Mammary epithelial cell (primary cell): ENCODE measurements at regions not wholly inside any gene's neighbourhood (a gene's known extent, or its start where the extent isn't known, plus 50 kb on each side); places are given as distances from the start of the nearest gene placed in this dataset.

ENCODE experiments used
- EZH2 ChIP-seq: IDR thresholded peaks from 2 replicates; pipeline ENCODE4 v1.6.1; 2012; ENCODE audit warnings: low read length, inconsistent platforms, borderline replicate concordance
- TF ChIP-seq, protein P1 (sequence below), 2 donors: IDR thresholded peaks in 1 of 2; conservative IDR thresholded peaks in 1 of 2; 2 replicates each; pipeline ENCODE4 v1.5.1; 2011 to 2012; ENCODE audit warnings: inconsistent platforms in 2 of 2, low read length in 2 of 2, mild to moderate bottlenecking in 2 of 2, control low read depth in 1 of 2, low read depth in 1 of 2; ENCODE audit not compliant: insufficient read depth in 1 of 2; ENCODE audit errors: extremely low read depth in 1 of 2

DNA sequence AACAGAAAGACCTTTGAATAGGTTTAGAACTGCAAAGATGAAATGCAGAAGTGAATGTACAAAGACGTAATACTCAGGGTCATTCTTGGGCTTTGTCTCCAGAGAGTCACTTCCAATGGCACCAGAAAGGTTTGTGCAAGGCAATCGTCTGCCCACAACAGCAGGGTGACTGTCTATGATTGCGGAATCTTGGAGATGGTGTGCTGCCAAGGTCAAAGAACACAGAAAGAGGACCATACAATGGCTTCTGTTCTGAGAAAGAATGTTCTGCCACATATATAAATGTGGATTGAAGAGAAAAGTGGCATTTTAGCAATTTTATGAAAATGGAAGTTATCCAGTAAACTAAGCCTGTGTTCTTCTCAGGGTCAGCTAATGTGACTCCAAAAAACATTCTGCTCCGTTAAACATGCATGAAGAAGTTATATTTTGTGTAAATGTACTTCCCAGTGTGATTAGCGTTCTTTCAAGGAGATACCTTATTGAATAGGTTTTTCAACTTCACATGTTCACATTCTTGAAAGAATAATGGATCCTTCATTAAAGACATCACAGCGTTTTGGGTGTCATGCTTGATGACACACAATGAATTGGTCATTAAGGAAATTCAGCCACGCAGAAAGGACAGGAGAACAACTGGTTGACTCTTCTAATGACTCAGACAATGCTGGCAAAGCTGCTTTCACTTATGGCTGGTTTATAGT, 73.4 kb upstream of the CDH6 start:
- TF ChIP-seq, protein P1, sequence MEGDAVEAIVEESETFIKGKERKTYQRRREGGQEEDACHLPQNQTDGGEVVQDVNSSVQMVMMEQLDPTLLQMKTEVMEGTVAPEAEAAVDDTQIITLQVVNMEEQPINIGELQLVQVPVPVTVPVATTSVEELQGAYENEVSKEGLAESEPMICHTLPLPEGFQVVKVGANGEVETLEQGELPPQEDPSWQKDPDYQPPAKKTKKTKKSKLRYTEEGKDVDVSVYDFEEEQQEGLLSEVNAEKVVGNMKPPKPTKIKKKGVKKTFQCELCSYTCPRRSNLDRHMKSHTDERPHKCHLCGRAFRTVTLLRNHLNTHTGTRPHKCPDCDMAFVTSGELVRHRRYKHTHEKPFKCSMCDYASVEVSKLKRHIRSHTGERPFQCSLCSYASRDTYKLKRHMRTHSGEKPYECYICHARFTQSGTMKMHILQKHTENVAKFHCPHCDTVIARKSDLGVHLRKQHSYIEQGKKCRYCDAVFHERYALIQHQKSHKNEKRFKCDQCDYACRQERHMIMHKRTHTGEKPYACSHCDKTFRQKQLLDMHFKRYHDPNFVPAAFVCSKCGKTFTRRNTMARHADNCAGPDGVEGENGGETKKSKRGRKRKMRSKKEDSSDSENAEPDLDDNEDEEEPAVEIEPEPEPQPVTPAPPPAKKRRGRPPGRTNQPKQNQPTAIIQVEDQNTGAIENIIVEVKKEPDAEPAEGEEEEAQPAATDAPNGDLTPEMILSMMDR (conservative IDR thresholded peaks at IDR 0.05 in 1 of 2, IDR thresholded peaks at IDR 0.05 in 1 of 2; ENCODE audit: extremely low read depth in 1 of 2, insufficient read depth in 1 of 2, low read depth in 1 of 2, low read length in 2 of 2), result no peak
- TF ChIP-seq EZH2, result no peak
